ENCODE measurements at regions not wholly inside any gene's neighbourhood (a gene's known extent, or its start where the extent isn't known, plus 50 kb on each side); places are given as distances from the start of the nearest gene placed in this dataset.

DNA sequence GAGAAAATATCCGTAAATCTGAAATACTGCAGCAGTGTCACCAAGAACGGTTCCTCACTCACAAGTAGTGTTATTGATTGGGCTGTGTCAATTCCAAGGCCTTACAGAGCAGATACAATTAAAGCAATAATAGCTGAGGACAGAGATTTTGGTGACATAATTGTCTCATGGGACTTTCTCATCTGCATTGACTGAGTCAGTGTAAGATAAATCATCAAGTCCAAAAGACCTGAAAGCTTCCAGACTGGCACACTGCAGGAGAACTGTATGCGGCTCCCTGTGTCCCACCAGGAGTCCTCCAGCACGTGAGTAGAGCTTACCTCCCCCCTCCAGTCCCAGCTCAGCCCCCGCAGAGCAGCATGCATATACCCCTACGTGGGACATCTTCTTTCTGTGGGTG, 655.2 kb upstream of the ARID1B start:
- CTCF ChIA-PET, result no interaction called here
- Mint-ChIP-seq H3K4me3 (ENCODE audit: low read depth, unreplicated experiment) (no peak overlapping the region), H3K36me3 (ENCODE audit: insufficient read depth, unreplicated experiment) (peaks cover 4% of the 10 kb centered on the region), H3K9me3 (ENCODE audit: low read depth, unreplicated experiment) (peaks cover 5% of the 10 kb centered on the region), H3K27ac (ENCODE audit: unreplicated experiment) (no peak overlapping the region), H3K4me1 (ENCODE audit: low read depth, unreplicated experiment) (no peaks in the 10 kb centered on the region), H3K27me3 (ENCODE audit: unreplicated experiment) (no peaks in the 10 kb centered on the region)
- TF ChIP-seq, protein P1, sequence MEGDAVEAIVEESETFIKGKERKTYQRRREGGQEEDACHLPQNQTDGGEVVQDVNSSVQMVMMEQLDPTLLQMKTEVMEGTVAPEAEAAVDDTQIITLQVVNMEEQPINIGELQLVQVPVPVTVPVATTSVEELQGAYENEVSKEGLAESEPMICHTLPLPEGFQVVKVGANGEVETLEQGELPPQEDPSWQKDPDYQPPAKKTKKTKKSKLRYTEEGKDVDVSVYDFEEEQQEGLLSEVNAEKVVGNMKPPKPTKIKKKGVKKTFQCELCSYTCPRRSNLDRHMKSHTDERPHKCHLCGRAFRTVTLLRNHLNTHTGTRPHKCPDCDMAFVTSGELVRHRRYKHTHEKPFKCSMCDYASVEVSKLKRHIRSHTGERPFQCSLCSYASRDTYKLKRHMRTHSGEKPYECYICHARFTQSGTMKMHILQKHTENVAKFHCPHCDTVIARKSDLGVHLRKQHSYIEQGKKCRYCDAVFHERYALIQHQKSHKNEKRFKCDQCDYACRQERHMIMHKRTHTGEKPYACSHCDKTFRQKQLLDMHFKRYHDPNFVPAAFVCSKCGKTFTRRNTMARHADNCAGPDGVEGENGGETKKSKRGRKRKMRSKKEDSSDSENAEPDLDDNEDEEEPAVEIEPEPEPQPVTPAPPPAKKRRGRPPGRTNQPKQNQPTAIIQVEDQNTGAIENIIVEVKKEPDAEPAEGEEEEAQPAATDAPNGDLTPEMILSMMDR (IDR thresholded peaks at IDR 0.05; ENCODE audit: unreplicated experiment), result no peak
- DNase-seq, result no peak
- BruUV-seq (replicated peaks), result no TSS peak
- intact Hi-C loops (cut with micrococcal nuclease; ENCODE audit: unreplicated experiment), result no loop called here

DNA sequence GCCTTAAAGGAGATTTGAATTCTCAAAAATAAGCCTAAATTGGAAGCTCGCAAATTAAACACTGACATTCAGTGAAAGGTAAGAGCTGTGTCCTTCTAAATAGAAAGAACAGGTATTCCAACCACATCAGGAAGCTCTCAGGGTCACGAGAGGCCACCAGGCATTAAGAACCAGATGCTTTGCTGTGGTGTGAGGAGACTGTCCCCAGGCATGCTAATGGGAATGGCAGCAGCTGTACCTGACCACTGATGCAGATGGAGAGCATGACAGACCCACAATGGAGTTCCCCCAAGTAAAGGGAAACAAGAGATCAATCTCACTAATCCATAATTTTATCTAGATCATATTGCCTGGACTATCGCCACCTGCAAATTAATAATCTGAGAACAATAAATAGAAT, 658.9 kb upstream of the NOX3 start:
- Mint-ChIP-seq H3K4me3 (ENCODE audit: low read depth, unreplicated experiment) (no peak overlapping the region), H3K4me1 (ENCODE audit: low read depth, unreplicated experiment) (no peaks in the 10 kb centered on the region), H3K36me3 (ENCODE audit: insufficient read depth, unreplicated experiment) (no peaks in the 10 kb centered on the region), H3K27ac (ENCODE audit: unreplicated experiment) (no peak overlapping the region), H3K9me3 (ENCODE audit: low read depth, unreplicated experiment) (peaks cover 2% of the 10 kb centered on the region), H3K27me3 (ENCODE audit: unreplicated experiment) (no peaks in the 10 kb centered on the region)
- intact Hi-C loops (cut with micrococcal nuclease; ENCODE audit: unreplicated experiment), result no loop called here
- CTCF ChIA-PET, result no interaction called here
- no TSS peak for BruUV-seq (replicated peaks)
- TF ChIP-seq, protein P1 (IDR thresholded peaks at IDR 0.05; ENCODE audit: unreplicated experiment), result no peak
- DNase-seq, result no peak

DNA sequence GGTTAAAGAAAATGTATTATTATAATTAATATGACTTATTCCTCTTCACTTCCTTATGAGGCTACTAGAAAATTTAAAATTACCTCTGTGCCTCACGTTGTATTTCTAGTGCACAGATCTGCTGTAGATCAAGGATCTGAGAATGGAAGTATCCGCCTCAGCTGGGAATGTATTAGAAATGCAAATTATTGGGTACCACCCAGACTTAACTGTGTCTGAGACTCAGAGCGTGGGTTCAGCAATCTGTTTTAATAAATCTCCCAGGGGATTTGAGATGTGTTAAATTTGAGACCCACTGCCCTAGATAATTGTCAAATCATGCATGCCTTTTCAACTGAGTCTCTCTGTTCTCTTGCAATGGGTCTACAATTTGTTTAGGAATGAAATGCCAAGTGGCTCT, 658.0 kb upstream of the NOX3 start:
- H3K4me3 Mint-ChIP-seq (ENCODE audit: low read depth, unreplicated experiment), result no peak overlapping the region
- DNase-seq, result no peak
- no peaks in the 10 kb centered on the region for H3K4me1 Mint-ChIP-seq (ENCODE audit: low read depth, unreplicated experiment)
- H3K36me3 Mint-ChIP-seq (ENCODE audit: insufficient read depth, unreplicated experiment), result no peaks in the 10 kb centered on the region
- TF ChIP-seq, protein P1 (IDR thresholded peaks at IDR 0.05; ENCODE audit: unreplicated experiment), result no peak
- BruUV-seq (replicated peaks), result no TSS peak
- no peaks in the 10 kb centered on the region for H3K27me3 Mint-ChIP-seq (ENCODE audit: unreplicated experiment)
- H3K9me3 Mint-ChIP-seq (ENCODE audit: low read depth, unreplicated experiment), result peaks cover 2% of the 10 kb centered on the region
- CTCF ChIA-PET, result no interaction called here
- intact Hi-C loops (cut with micrococcal nuclease; ENCODE audit: unreplicated experiment), result no loop called here
- H3K27ac Mint-ChIP-seq (ENCODE audit: unreplicated experiment), result no peak overlapping the region

DNA sequence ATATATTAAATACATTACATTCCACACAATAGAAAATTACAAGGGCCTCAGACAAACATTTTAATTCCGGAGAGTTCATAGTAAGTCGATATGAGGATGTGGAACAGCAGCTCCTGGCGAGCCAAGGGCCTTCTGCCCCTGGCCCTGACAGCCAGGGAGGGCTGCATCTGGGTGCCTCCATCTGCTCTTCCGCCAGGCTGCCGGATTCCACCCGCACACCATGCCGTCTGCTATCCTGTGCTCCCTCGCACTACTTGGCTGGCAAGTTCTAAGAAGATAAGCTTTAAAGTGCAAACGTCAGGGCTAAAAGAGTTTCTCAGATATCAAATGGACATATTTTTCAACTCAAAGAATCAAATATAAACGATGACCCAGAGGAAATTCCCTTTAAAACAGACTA, 656.3 kb upstream of the NOX3 start:
- no peaks in the 10 kb centered on the region for H3K36me3 Mint-ChIP-seq (ENCODE audit: insufficient read depth, unreplicated experiment)
- no peak overlapping the region for H3K4me3 Mint-ChIP-seq (ENCODE audit: low read depth, unreplicated experiment)
- BruUV-seq (replicated peaks), result no TSS peak
- H3K27me3 Mint-ChIP-seq (ENCODE audit: unreplicated experiment), result no peaks in the 10 kb centered on the region
- peaks cover 2% of the 10 kb centered on the region for H3K9me3 Mint-ChIP-seq (ENCODE audit: low read depth, unreplicated experiment)
- H3K4me1 Mint-ChIP-seq (ENCODE audit: low read depth, unreplicated experiment), result no peaks in the 10 kb centered on the region
- no peak for DNase-seq
- intact Hi-C loops (cut with micrococcal nuclease; ENCODE audit: unreplicated experiment), result no loop called here
- TF ChIP-seq, protein P1 (IDR thresholded peaks at IDR 0.05; ENCODE audit: unreplicated experiment), result no peak
- CTCF ChIA-PET, result no interaction called here
- H3K27ac Mint-ChIP-seq (ENCODE audit: unreplicated experiment), result no peak overlapping the region

DNA sequence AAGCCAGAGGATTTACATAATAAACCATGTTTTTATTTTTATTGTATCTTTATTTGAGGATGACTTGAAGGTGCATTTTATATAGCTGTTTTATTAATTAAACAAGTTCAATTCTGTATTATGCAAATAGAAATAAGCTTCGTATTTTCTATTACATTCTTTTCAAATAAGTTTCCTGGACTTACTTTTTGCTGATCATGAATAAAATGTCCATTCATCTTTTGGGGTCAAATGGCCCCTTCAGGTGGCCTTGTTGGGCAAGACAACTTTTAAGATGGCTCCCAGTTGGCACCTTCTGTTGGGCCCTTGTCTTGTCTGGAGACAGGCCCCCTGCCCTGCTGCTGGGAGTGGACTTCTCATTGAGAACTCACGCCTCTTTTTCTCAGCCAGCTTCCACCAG, 654.6 kb upstream of the NOX3 start:
- no TSS peak for BruUV-seq (replicated peaks)

More for the DNA sequence above, 654.6 kb upstream of the NOX3 start:
- Mint-ChIP-seq H3K27ac (ENCODE audit: unreplicated experiment) (no peak overlapping the region), H3K4me3 (ENCODE audit: low read depth, unreplicated experiment) (no peak overlapping the region), H3K36me3 (ENCODE audit: insufficient read depth, unreplicated experiment) (no peaks in the 10 kb centered on the region), H3K4me1 (ENCODE audit: low read depth, unreplicated experiment) (no peaks in the 10 kb centered on the region), H3K9me3 (ENCODE audit: low read depth, unreplicated experiment) (peaks cover 2% of the 10 kb centered on the region), H3K27me3 (ENCODE audit: unreplicated experiment) (no peaks in the 10 kb centered on the region)
- TF ChIP-seq, protein P1 (IDR thresholded peaks at IDR 0.05; ENCODE audit: unreplicated experiment), result no peak
- intact Hi-C loops (cut with micrococcal nuclease; ENCODE audit: unreplicated experiment), result no loop called here
- CTCF ChIA-PET, result interaction anchor here (0.7 kb wide), 1 partner anchor 231 kb away, joined by 5 read pairs; no protein-coding TSS in a partner anchor
- DNase-seq, result no peak
